HG03108 (cell line): ENCODE measurements at regions not wholly inside any gene's neighbourhood (a gene's known extent, or its start where the extent isn't known, plus 50 kb on each side); places are given as distances from the start of the nearest gene placed in this dataset.
"Not testable (repeated sequence)": the region's sequence is repeated elsewhere in the genome, so short reads cannot be mapped to it uniquely, and the experiment has no call there.

ENCODE experiments used
- ATAC-seq: cut with Tn5 transposase; IDR thresholded peaks from one replicate; pipeline ENCODE4 v1.9.1; 2021; ENCODE audit warnings: moderate library complexity; ENCODE audit not compliant: unreplicated experiment

DNA sequence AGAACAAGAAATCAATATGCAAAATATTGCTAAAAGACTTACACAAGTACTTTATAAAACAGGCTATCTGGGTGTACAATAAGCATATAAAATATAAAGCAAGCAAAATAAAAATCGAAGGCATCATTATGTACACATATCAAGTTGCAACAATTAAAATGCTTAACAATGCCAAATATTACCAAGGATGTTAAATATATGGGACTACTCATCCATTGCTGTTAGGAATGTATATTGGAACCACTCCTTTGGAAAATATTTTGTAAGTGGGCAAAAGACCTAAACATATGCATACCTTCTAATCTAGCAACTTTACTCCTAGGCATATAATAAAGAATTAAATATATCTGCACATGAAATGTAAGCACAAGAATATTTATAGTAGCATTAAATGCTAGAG is 632.6 kb upstream of the COX7C start:
- ATAC-seq, result no peak

- ATAC-seq, result no peak
Measured at GRCh38 chr5:85990998-85991397, 626.7 kb upstream of the COX7C start.

DNA sequence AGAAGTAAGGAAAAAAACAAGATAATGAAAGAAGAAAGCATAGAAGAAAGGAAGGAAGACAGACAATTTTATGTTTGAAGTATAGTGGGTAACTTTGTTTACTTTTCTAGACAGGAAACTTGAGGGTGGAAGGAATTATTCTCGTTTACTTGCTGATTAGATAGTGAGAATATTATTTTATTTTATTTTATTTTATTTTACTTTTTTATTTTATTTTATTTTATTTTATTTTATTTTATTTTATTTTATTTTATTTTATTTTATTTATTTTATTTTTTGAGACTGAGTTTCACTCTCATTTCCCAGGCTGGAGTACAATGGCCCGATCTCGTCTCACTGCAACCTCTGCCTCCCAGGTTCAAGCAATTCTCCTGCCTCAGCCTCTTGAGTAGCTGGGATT is 623.1 kb upstream of the COX7C start:
- ATAC-seq, result not testable (repeated sequence)

DNA sequence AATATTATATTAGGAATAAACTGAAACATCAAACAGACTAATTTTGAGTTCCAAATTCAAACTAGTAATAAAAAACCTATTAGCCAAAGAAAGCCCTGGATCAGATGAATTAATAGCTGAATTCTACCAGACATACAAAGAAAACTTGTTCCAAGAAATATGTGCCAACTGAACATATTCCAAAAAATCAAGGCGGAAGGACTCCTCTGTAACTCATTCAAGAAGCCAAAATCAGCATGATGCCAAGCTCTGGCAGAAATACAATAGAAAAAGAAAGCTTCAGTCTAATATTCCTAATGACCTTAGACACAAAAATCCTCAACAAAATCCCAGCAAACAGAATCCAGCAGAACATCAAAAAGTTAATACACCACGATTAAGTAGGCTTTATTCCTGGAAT is 619.1 kb upstream of the COX7C start:
- no peak for ATAC-seq

GRCh38 chr5:86008293-86008692 is 609.4 kb upstream of the COX7C start:
- no peak for ATAC-seq

DNA sequence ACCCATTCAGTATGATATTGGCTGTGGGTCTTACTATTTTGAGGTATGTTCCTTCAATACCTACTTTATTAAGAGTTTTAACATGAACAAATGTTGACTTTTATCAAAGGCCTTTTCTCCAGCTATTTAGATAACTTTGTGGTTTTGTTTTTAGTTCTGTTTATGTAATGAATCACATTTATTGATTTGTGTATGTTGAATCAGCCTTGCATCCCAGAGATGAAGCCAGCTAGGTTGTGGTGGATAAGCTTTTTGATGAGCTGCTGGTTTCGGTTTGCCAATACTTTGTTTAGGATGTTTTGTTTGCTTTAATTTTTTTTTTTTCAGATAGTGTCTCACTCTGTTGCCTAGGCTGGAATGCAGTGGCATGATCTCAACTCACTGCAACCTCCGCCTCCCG is 609.0 kb upstream of the COX7C start:
- no peak for ATAC-seq

- no peak for ATAC-seq
Measured at GRCh38 chr5:86011937-86012336, 605.8 kb upstream of the COX7C start.

- no peak for ATAC-seq
Measured at GRCh38 chr5:86029308-86029707, 588.4 kb upstream of the COX7C start.

DNA sequence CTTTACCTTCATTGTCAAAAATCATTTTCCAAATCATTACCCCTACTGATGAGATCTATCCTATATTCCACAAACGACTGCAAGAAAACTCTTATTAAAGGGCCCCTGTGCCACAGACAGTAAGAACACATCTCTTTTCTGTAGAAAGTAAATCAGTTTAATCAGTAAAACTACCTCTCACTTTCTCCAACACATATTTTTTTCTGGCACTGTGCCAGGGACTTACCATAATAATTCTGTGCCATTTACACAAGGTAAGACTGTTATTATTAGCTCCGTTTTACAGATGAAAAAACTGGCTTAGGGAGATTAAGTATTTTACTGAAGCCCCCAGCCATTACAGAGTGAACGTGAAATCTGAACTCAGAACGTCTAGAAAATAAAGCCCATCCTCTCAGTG is 587.0 kb upstream of the COX7C start:
- ATAC-seq, result no peak

DNA sequence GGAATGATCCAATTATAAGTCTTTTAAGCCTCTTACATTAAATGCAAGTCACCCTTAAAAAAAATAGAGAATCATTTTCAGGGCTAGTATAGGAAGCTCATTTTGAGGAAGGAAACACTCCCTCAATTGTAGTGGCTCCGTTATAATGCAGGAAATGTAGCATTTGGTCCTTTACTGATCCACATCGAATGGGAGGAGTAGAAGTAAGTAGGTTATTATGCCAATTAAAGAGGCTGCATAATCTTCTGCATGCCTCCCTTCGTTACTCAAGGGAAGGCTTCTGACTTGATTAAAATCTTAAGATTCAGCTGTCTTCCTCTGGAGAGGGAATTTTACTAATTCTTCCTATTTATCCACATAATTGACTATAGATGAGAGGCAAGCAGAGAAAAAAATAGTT is 579.2 kb upstream of the COX7C start:
- no peak for ATAC-seq

GRCh38 chr5:86039351-86039750 is 578.4 kb upstream of the COX7C start:
- no peak for ATAC-seq

DNA sequence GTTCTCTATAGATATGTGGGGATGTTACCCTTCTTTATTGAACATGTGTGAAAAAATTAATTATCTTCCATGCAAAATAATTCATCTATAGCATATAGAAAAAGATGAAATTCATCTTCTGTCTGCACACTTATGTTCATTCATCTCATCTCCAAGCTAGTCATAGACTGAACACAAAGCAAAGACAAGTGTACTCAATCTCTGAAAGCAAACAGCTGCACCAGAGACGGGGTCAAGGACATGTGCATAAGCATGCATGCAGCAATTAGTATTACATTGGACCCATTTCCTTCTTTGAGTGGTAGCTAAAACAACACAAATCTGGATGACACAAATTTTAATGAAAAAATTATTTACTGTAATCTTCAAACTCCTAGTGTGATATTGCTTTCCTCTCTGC is 547.0 kb upstream of the COX7C start:
- ATAC-seq, result no peak

GRCh38 chr5:86074297-86074696 is 543.4 kb upstream of the COX7C start:
- no peak for ATAC-seq

GRCh38 chr5:86075139-86075538 is 542.6 kb upstream of the COX7C start:
- ATAC-seq, result no peak

- ATAC-seq, result no peak
Measured at GRCh38 chr5:86095092-86095491, 522.6 kb upstream of the COX7C start.

GRCh38 chr5:86101966-86102365 is 515.8 kb upstream of the COX7C start:
- no peak for ATAC-seq

GRCh38 chr5:86108825-86109224 is 508.9 kb upstream of the COX7C start:
- ATAC-seq, result no peak

GRCh38 chr5:86112249-86112648 is 505.5 kb upstream of the COX7C start:
- ATAC-seq, result no peak

GRCh38 chr5:86115164-86115563 is 502.6 kb upstream of the COX7C start:
- no peak for ATAC-seq

DNA sequence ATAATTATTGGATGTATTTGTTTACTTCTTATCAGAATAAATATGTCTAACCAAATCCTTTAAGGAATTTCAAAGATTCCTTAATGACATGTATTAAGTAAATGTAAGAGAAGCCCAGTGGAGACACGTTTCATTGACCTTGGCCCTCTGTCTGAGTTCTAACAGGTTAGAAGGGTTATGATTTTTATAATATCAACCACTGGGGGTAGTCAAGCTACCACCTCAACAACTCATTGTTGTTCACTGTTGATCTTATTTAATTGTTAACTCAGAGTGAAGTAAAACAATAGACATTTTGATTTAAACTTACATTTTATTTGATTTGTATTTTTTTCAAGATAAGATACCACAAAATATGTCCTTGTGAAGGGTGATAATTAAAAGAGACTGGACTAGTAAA is 499.2 kb upstream of the COX7C start:
- ATAC-seq, result no peak

GRCh38 chr5:86124333-86124732 is 493.4 kb upstream of the COX7C start:
- ATAC-seq, result no peak

DNA sequence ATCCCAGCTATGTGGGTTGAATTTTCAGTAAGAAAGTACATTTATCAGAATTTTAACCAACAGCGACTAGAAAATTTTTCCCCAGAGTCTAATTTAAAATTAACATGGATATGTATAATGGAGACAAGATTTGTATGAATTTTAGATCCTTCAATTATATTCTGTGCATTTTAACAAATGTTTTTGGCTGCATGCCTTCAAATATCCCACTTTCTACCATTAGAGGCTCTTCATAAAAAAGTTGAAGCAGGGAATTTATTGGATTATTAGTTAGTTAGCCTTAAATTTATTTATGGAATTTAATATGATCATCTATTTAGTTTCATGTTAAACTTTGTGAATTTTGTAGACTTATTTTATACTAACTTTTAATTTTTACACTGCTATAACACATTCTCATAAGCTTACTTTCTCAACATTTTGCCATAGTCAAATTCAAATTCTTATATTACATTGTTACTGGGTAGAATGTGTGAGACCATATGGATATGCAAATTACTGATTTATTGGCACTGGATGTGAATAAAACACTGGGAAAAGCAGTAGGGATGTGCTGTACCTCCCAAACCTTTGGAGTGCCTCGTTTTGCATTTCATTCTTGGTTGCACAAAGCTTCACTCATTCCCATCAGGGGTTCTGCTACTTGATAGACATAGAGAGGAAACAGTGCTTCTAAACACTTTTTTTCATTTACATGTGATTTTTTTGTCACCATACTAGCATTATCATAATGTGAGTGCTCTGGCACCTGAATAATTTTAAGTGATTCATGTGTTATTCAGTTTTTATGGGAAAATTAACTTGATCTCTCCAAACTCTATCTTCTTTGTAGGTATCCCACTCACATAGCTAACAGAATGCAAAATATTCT is 491.8 kb upstream of the COX7C start:
- ATAC-seq, result no peak

DNA sequence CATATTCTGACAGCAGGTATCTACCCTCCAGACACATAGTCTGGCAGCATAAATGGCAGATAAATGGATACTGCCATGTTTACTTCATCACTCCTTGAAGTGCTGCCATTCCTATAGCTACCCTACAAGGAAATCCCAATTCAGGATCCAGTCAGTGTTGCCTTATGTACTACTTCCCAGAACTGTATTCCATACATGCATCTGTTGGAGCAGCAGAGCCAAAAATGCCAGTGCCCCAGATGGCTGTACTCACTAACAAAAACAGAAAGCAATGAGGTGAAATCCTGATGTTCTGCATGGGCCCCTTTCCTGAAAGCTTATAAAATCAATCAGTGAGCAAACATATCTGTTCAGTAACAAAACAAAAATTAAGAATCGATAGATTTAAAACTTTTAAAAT is 490.0 kb upstream of the COX7C start:
- ATAC-seq, result no peak
